Trophoblast cell (in vitro differentiated cells and primary cell): ENCODE measurements at regions not wholly inside any gene's neighbourhood (a gene's known extent, or its start where the extent isn't known, plus 50 kb on each side); places are given as distances from the start of the nearest gene placed in this dataset.

Source experiments
- DNase-seq, 2 donors: peaks; one replicate each; pipeline ENCODE4 v3.0.0-alpha.2; 2016
- H2AFZ ChIP-seq: 2 replicates; pipeline ENCODE4 v1.6.1; 2013; ENCODE audit warnings: low read length, moderate library complexity, mild to moderate bottlenecking; ENCODE audit not compliant: insufficient read depth, poor library complexity
- H2AK5ac ChIP-seq: 2 replicates; pipeline ENCODE4 v1.6.1; 2013; ENCODE audit warnings: mild to moderate bottlenecking, low read length
- H2BK120ac ChIP-seq: 2 replicates; pipeline ENCODE4 v1.6.1; 2013; ENCODE audit warnings: low read length, mild to moderate bottlenecking, moderate library complexity; ENCODE audit not compliant: insufficient read depth, poor library complexity
- H2BK12ac ChIP-seq: 2 replicates; pipeline ENCODE4 v1.6.1; 2013; ENCODE audit warnings: mild to moderate bottlenecking, low read length, moderate library complexity
- H2BK5ac ChIP-seq: 2 replicates; pipeline ENCODE4 v1.6.1; 2013; ENCODE audit warnings: low read length, low read depth, moderate library complexity, mild to moderate bottlenecking; ENCODE audit not compliant: poor library complexity
- H3K14ac ChIP-seq: 2 replicates; pipeline ENCODE4 v1.6.1; 2013; ENCODE audit warnings: mild to moderate bottlenecking, low read length
- H3K18ac ChIP-seq: 2 replicates; pipeline ENCODE4 v1.6.1; 2013; ENCODE audit warnings: mild to moderate bottlenecking, low read length
- H3K23ac ChIP-seq: 2 replicates; pipeline ENCODE4 v1.6.1; 2013; ENCODE audit warnings: low read length
- H3K27ac ChIP-seq: 2 replicates; pipeline ENCODE4 v1.5.1; 2013; ENCODE audit warnings: low read depth, mild to moderate bottlenecking, inconsistent platforms, low read length, moderate library complexity
- H3K27me3 ChIP-seq: 2 replicates; pipeline ENCODE4 v1.6.1; 2013; ENCODE audit warnings: inconsistent platforms, mild to moderate bottlenecking, low read length, moderate library complexity; ENCODE audit not compliant: insufficient read depth
- H3K36me3 ChIP-seq, 2 experiments: 1 replicate in 1 of 2; 2 replicates in 1 of 2; pipeline ENCODE4 v1.6.1; 2013; ENCODE audit warnings: low read length in 2 of 2, mild to moderate bottlenecking in 2 of 2, moderate library complexity in 1 of 2; ENCODE audit not compliant: insufficient read depth in 2 of 2, control insufficient read depth in 1 of 2
- H3K4ac ChIP-seq: 2 replicates; pipeline ENCODE4 v1.6.1; 2013; ENCODE audit warnings: low read depth, mild to moderate bottlenecking, low read length, moderate library complexity
- H3K4me1 ChIP-seq, 2 experiments: 1 replicate in 1 of 2; 2 replicates in 1 of 2; pipeline ENCODE4 v1.6.1; 2013; ENCODE audit warnings: low read length in 2 of 2, mild to moderate bottlenecking in 2 of 2, moderate library complexity in 1 of 2; ENCODE audit not compliant: insufficient read depth in 2 of 2, control insufficient read depth in 1 of 2
- H3K4me2 ChIP-seq: 2 replicates; pipeline ENCODE4 v1.6.1; 2013; ENCODE audit warnings: inconsistent platforms, mild to moderate bottlenecking, low read length, moderate library complexity
- H3K4me3 ChIP-seq: 2 replicates; pipeline ENCODE4 v1.5.1; 2013; ENCODE audit warnings: mild to moderate bottlenecking, low read depth, low read length, inconsistent platforms
- H3K79me1 ChIP-seq: one replicate; pipeline ENCODE4 v1.6.1; 2013; ENCODE audit warnings: low read length
- H3K79me2 ChIP-seq: 2 replicates; pipeline ENCODE4 v1.6.1; 2013; ENCODE audit warnings: low read length, mild to moderate bottlenecking; ENCODE audit not compliant: control insufficient read depth, insufficient read depth, poor library complexity
- H3K9ac ChIP-seq: 2 replicates; pipeline ENCODE4 v1.6.1; 2013; ENCODE audit warnings: mild to moderate bottlenecking, low read length
- H3K9me3 ChIP-seq: 2 replicates; pipeline ENCODE4 v1.6.1; 2013; ENCODE audit warnings: low read depth, mild to moderate bottlenecking, control low read depth, inconsistent platforms, low read length; ENCODE audit not compliant: insufficient read depth
- H4K12ac ChIP-seq: 2 replicates; pipeline ENCODE4 v1.6.1; 2013; ENCODE audit warnings: low read depth, mild to moderate bottlenecking, low read length, moderate library complexity
- H4K8ac ChIP-seq: 2 replicates; pipeline ENCODE4 v1.6.1; 2013; ENCODE audit warnings: low read depth, mild to moderate bottlenecking, low read length, moderate library complexity
- H4K91ac ChIP-seq: one replicate; pipeline ENCODE4 v1.6.1; 2013; ENCODE audit warnings: low read depth, mild to moderate bottlenecking, low read length, moderate library complexity
- WGBS: extraction: QIAGEN DNeasy Blood & Tissue Kit; methylation state at CpG from one replicate; pipeline ENCODE4 v1.1.7; 2013; ENCODE audit warnings: missing lambda C conversion rate; ENCODE audit not compliant: insufficient read length, insufficient coverage; ENCODE audit errors: extremely low coverage; 5-methylcytosine and 5-hydroxymethylcytosine counted together

- Histone ChIP-seq H2AFZ (no peak overlapping the region), H2BK12ac (no peak overlapping the region), H2BK120ac (no peak overlapping the region), H4K91ac (no peak overlapping the region), H3K27ac (no peak overlapping the region), H3K79me1 (no peaks in the 10 kb centered on the region), H2BK5ac (no peak overlapping the region), H3K27me3 (no peaks in the 10 kb centered on the region), H3K4me1 (no peaks in the 10 kb centered on the region), H3K9ac (no peak overlapping the region), H3K4ac (no peak overlapping the region), H3K14ac (no peak overlapping the region), H2AK5ac (no peak overlapping the region), H3K18ac (no peak overlapping the region), H3K23ac (no peak overlapping the region), H3K4me2 (no peak overlapping the region), H3K36me3 (no peaks in the 10 kb centered on the region), H3K79me2 (no peaks in the 10 kb centered on the region), H4K12ac (no peak overlapping the region), H4K8ac (no peak overlapping the region), H3K4me3 (no peak overlapping the region), H3K9me3 (no peaks in the 10 kb centered on the region)
- no peak for DNase-seq
These were observed 608.3 kb upstream of the NUDT12 start for GRCh38 chr5:104170926-104171325.

GRCh38 chr5:104146652-104147051, 584.1 kb upstream of the NUDT12 start:
- H2BK120ac ChIP-seq: no peak overlapping the region
- H3K4me2 ChIP-seq: no peak overlapping the region
- H4K8ac ChIP-seq: no peak overlapping the region
- DNase-seq: no peak
- H2BK5ac ChIP-seq: no peak overlapping the region
- H3K79me2 ChIP-seq: no peaks in the 10 kb centered on the region
- no peak overlapping the region for H3K14ac ChIP-seq
- H3K36me3 ChIP-seq: no peaks in the 10 kb centered on the region
- no CpG with 5 or more reads among the region's 2 CpGs for WGBS
- no peak overlapping the region for H2AFZ ChIP-seq
- H3K9me3 ChIP-seq: no peaks in the 10 kb centered on the region
- H3K4me3 ChIP-seq: no peak overlapping the region
- H3K9ac ChIP-seq: no peak overlapping the region
- no peak overlapping the region for H3K4ac ChIP-seq
- H3K18ac ChIP-seq: no peak overlapping the region
- no peak overlapping the region for H2BK12ac ChIP-seq
- no peaks in the 10 kb centered on the region for H3K79me1 ChIP-seq
- H2AK5ac ChIP-seq: no peak overlapping the region
- H4K12ac ChIP-seq: no peak overlapping the region
- no peaks in the 10 kb centered on the region for H3K27me3 ChIP-seq
- no peak overlapping the region for H4K91ac ChIP-seq
- H3K4me1 ChIP-seq: no peaks in the 10 kb centered on the region
- no peak overlapping the region for H3K23ac ChIP-seq
- H3K27ac ChIP-seq: no peak overlapping the region

- H3K79me1 ChIP-seq: no peaks in the 10 kb centered on the region
- H2BK12ac ChIP-seq: no peak overlapping the region
- H3K14ac ChIP-seq: no peak overlapping the region
- H3K4me2 ChIP-seq: no peak overlapping the region
- no peak overlapping the region for H2AK5ac ChIP-seq
- H3K27ac ChIP-seq: no peak overlapping the region
- H3K18ac ChIP-seq: no peak overlapping the region
- no peak overlapping the region for H4K91ac ChIP-seq
- no peaks in the 10 kb centered on the region for H3K4me1 ChIP-seq
- no peak for DNase-seq
- H3K4me3 ChIP-seq: no peak overlapping the region
- no peak overlapping the region for H2BK120ac ChIP-seq
- no peak overlapping the region for H3K9ac ChIP-seq
- no peaks in the 10 kb centered on the region for H3K36me3 ChIP-seq
- WGBS: no CpG with 5 or more reads among the region's 3 CpGs
- no peak overlapping the region for H3K23ac ChIP-seq
- H4K12ac ChIP-seq: no peak overlapping the region
- H3K79me2 ChIP-seq: no peaks in the 10 kb centered on the region
- no peaks in the 10 kb centered on the region for H3K27me3 ChIP-seq
- no peak overlapping the region for H3K4ac ChIP-seq
- H2BK5ac ChIP-seq: no peak overlapping the region
- H2AFZ ChIP-seq: no peak overlapping the region
- no peak overlapping the region for H4K8ac ChIP-seq
- H3K9me3 ChIP-seq: no peaks in the 10 kb centered on the region
These were observed 577.3 kb upstream of the NUDT12 start for GRCh38 chr5:104139840-104140239.

GRCh38 chr5:104130320-104130719, 567.7 kb upstream of the NUDT12 start:
- Histone ChIP-seq H3K9me3 (peaks cover 2% of the 10 kb centered on the region), H3K36me3 (no peaks in the 10 kb centered on the region), H3K27me3 (no peaks in the 10 kb centered on the region), H2AK5ac (no peak overlapping the region), H2BK12ac (no peak overlapping the region), H3K4me2 (no peak overlapping the region), H2BK5ac (no peak overlapping the region), H4K12ac (no peak overlapping the region), H3K4me1 (no peaks in the 10 kb centered on the region), H3K79me2 (no peaks in the 10 kb centered on the region), H3K23ac (no peak overlapping the region), H3K14ac (no peak overlapping the region), H2BK120ac (no peak overlapping the region), H3K9ac (no peak overlapping the region), H3K18ac (no peak overlapping the region), H4K8ac (no peak overlapping the region), H3K4me3 (no peak overlapping the region), H4K91ac (no peak overlapping the region), H2AFZ (no peak overlapping the region), H3K27ac (no peak overlapping the region), H3K4ac (no peak overlapping the region), H3K79me1 (no peaks in the 10 kb centered on the region)
- WGBS: no CpG with 5 or more reads among the region's 3 CpGs
- DNase-seq: no peak

GRCh38 chr5:104128348-104128747, 565.8 kb upstream of the NUDT12 start:
- no peaks in the 10 kb centered on the region for H3K4me1 ChIP-seq
- no peaks in the 10 kb centered on the region for H3K79me1 ChIP-seq
- no peaks in the 10 kb centered on the region for H3K9me3 ChIP-seq
- no peak overlapping the region for H4K12ac ChIP-seq
- DNase-seq: no peak
- no peaks in the 10 kb centered on the region for H3K79me2 ChIP-seq
- no peak overlapping the region for H3K23ac ChIP-seq
- H3K9ac ChIP-seq: no peak overlapping the region
- no peak overlapping the region for H4K8ac ChIP-seq
- no peak overlapping the region for H3K4me2 ChIP-seq
- no peak overlapping the region for H3K4me3 ChIP-seq
- no peak overlapping the region for H2AK5ac ChIP-seq
- no peak overlapping the region for H3K4ac ChIP-seq
- no peak overlapping the region for H3K14ac ChIP-seq
- H4K91ac ChIP-seq: no peak overlapping the region
- H3K27me3 ChIP-seq: no peaks in the 10 kb centered on the region
- no peak overlapping the region for H2BK120ac ChIP-seq
- H2BK5ac ChIP-seq: no peak overlapping the region
- no peaks in the 10 kb centered on the region for H3K36me3 ChIP-seq
- no peak overlapping the region for H2BK12ac ChIP-seq
- no peak overlapping the region for H3K18ac ChIP-seq
- no CpG with 5 or more reads among the region's 5 CpGs for WGBS
- no peak overlapping the region for H2AFZ ChIP-seq
- no peak overlapping the region for H3K27ac ChIP-seq
